Transverse colon (tissue), 4 donors: ENCODE measurements at regions not wholly inside any gene's neighbourhood (a gene's known extent, or its start where the extent isn't known, plus 50 kb on each side); places are given as distances from the start of the nearest gene placed in this dataset.

ENCODE experiments used
- DNase-seq: peaks from one replicate; pipeline ENCODE4 v3.0.0-alpha.2; 2019
- H3K27ac ChIP-seq, 4 donors: fragments of 200-600 bp; sonication (generic); 2 replicates each; pipeline ENCODE4 v1.5.1; 2016 to 2018; ENCODE audit warnings: inconsistent platforms in 4 of 4
- H3K27me3 ChIP-seq: fragments of 200-600 bp; sonication (generic); 2 replicates; pipeline ENCODE4 v1.5.1; 2017; ENCODE audit warnings: inconsistent platforms
- H3K36me3 ChIP-seq, 4 donors: fragments of 200-600 bp; sonication (generic); 2 replicates each; pipeline ENCODE4 v1.5.1; 2017 to 2019; ENCODE audit warnings: inconsistent platforms in 4 of 4
- H3K4me1 ChIP-seq, 4 donors: fragments of 200-600 bp; sonication (generic); 2 replicates each; pipeline ENCODE4 v1.5.1; 2017 to 2020; ENCODE audit warnings: inconsistent platforms in 4 of 4
- H3K4me3 ChIP-seq, 4 donors: fragments of 200-600 bp; sonication (generic); 1 replicate in 1 of 4; 2 replicates in 3 of 4; pipeline versions ENCODE4 v1.5.1 to v1.6.1; 2017 to 2019; ENCODE audit warnings: inconsistent platforms in 4 of 4
- H3K9me3 ChIP-seq, 2 donors: fragments of 200-600 bp; sonication (generic); 2 replicates each; pipeline ENCODE4 v1.5.1; 2017 to 2019; ENCODE audit warnings: inconsistent platforms in 2 of 2
- CTCF ChIP-seq, 5 experiments: fragments of 200-600 bp in 3 of 5; fragments of 450-650 bp in 2 of 5; sonication (generic) in 3 of 5; IDR thresholded peaks; 1 replicate in 2 of 5; 2 replicates in 3 of 5; pipeline ENCODE4 v1.5.1; 2016 to 2017; ENCODE audit warnings: antibody characterized with exemption in 5 of 5, inconsistent platforms in 3 of 5, mild to moderate bottlenecking in 2 of 5, moderate library complexity in 1 of 5
- EP300 ChIP-seq: sonication (generic); formaldehyde crosslinking; IDR thresholded peaks from one replicate; pipeline ENCODE4 v1.6.1; 2017; ENCODE audit warnings: antibody characterized with exemption, low read depth
- POLR2A ChIP-seq: fragments of 450-650 bp; IDR thresholded peaks from one replicate; pipeline ENCODE4 v1.6.1; 2016; ENCODE audit warnings: antibody characterized with exemption, mild to moderate bottlenecking, moderate library complexity
- POLR2AphosphoS5 ChIP-seq, 3 donors: sonication (generic); formaldehyde crosslinking; IDR thresholded peaks; one replicate each; pipeline ENCODE4 v1.6.1; 2016; ENCODE audit warnings: antibody characterized with exemption in 3 of 3
- WGBS, 2 donors: methylation state at CpG; one replicate each; pipeline ENCODE4 v1.1.5; 2018; ENCODE audit warnings: low coverage in 1 of 2; 5-methylcytosine and 5-hydroxymethylcytosine counted together
- in situ Hi-C, 4 donors: fragments of 200-750 bp; cut with MboI; loops; one replicate each; pipeline versions ENCODE4 v1.15.0 to v1.15.1; 2017; ENCODE audit warnings: low sequenced_read_pairs in 3 of 4, low pct_ligation_motif_present in 1 of 4, low pct_unique_long_range_greater_than_20kb in 1 of 4
- intact Hi-C: fragments of 100-400 bp; cut with DNase I; formaldehyde crosslinking; loops from one replicate; pipeline ENCODE4 v1.15.1; 2023; ENCODE audit warnings: low total_unique reads

DNA sequence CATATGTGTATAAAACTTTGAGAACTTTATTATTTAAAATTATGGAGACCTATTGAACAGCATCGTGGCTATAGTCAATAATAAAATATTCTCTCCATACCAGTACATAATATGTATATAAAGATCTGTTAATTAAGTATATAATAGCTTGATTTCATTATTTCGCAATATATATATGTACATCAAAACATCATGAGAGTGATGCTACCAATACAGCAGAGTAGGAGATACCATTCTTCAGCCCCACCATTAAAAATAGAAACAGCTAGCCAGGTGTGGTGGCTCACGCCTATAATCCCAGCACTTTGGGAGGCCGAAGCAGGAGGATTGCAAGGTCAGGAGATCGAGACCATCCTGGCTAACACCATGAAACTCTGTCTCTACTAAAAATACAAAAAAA, 1755.3 kb upstream of the SPRY2 start:
- Histone ChIP-seq H3K27me3 (no peaks in the 10 kb centered on the region), H3K9me3 (no peaks in the 10 kb centered on the region), H3K27ac (no peak overlapping the region), H3K36me3 (no peaks in the 10 kb centered on the region), H3K4me3 (no peak overlapping the region), H3K4me1 (no peaks in the 10 kb centered on the region)
- no peak for DNase-seq
- in situ Hi-C loops, result no loop called here
- WGBS, 2 donors, result 81 to 83% methylated on average over 5 of the region's 5 CpGs
- TF ChIP-seq CTCF (IDR thresholded peaks at IDR 0.05) (no peak), POLR2AphosphoS5 (IDR thresholded peaks at IDR 0.05) (no peak), EP300 (no peak), POLR2A (no peak)
- intact Hi-C loops, result no loop called here

GRCh38 chr13:82092312-82092711, 1751.4 kb upstream of the SPRY2 start:
- Histone ChIP-seq H3K4me3 (no peak overlapping the region), H3K36me3 (no peaks in the 10 kb centered on the region), H3K27me3 (no peaks in the 10 kb centered on the region), H3K4me1 (no peaks in the 10 kb centered on the region), H3K9me3 (no peaks in the 10 kb centered on the region), H3K27ac (no peak overlapping the region)
- WGBS, 2 donors, result 70 to 80% methylated on average over 3 of the region's 3 CpGs
- in situ Hi-C loops, result no loop called here
- TF ChIP-seq POLR2A, result no peak
- no peak for TF ChIP-seq POLR2AphosphoS5 (IDR thresholded peaks at IDR 0.05)
- TF ChIP-seq CTCF (IDR thresholded peaks at IDR 0.05), result no peak
- no peak for TF ChIP-seq EP300
- intact Hi-C loops, result no loop called here
- DNase-seq, result no peak

DNA sequence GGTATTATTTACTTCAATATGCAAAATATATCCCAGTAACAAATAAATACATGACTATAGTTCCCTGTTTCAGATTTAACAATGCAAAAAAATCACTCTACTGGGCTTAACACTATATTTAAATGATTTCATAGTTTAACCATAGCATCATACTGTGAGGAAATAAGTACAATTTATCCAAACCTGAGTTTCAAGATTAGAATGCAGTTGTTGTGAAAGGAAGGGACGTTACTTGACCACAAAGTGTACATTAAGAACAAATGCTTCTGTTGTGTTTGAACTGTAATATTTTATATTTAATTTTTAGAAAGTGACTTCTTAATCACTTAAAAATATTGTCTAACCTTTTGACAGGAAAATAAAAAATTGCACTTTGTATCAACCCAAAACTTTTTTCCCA, 1747.9 kb upstream of the SPRY2 start:
- DNase-seq, result no peak
- H3K27ac ChIP-seq, result no peak overlapping the region
- H3K4me3 ChIP-seq, result no peak overlapping the region
- WGBS, 2 donors, result 22 to 25% methylated on average over 1 of the region's 1 CpG
- in situ Hi-C loops (no loop called here), intact Hi-C loops (no loop called here)
- no peaks in the 10 kb centered on the region for H3K36me3 ChIP-seq
- H3K9me3 ChIP-seq, result peaks cover 0 to under 1% of the 10 kb centered on the region in 2 donors
- no peaks in the 10 kb centered on the region for H3K4me1 ChIP-seq
- no peak for TF ChIP-seq EP300
- TF ChIP-seq POLR2A, result no peak
- no peak for TF ChIP-seq CTCF (IDR thresholded peaks at IDR 0.05)
- no peak for TF ChIP-seq POLR2AphosphoS5 (IDR thresholded peaks at IDR 0.05)
- no peaks in the 10 kb centered on the region for H3K27me3 ChIP-seq

- no peak for TF ChIP-seq CTCF (IDR thresholded peaks at IDR 0.05)
- TF ChIP-seq POLR2A, result no peak
- TF ChIP-seq POLR2AphosphoS5 (IDR thresholded peaks at IDR 0.05), result no peak
- TF ChIP-seq EP300, result no peak
- in situ Hi-C loops, result no loop called here
- Histone ChIP-seq H3K4me3 (no peak overlapping the region), H3K27me3 (no peaks in the 10 kb centered on the region), H3K27ac (no peak overlapping the region), H3K4me1 (no peaks in the 10 kb centered on the region), H3K36me3 (no peaks in the 10 kb centered on the region), H3K9me3 (no peaks in the 10 kb centered on the region)
- no peak for DNase-seq
- intact Hi-C loops, result no loop called here
- WGBS, 2 donors, result 73 to 77% methylated on average over 5 of the region's 5 CpGs
Measured at GRCh38 chr13:82076496-82076895, 1735.6 kb upstream of the SPRY2 start.
